ENCODE measurements at regions not wholly inside any gene's neighbourhood (a gene's known extent, or its start where the extent isn't known, plus 50 kb on each side); places are given as distances from the start of the nearest gene placed in this dataset.

GRCh38 chr3:182305881-182306665 lies 487.2 kb upstream of the ATP11B start:
- H3K4me3 Mint-ChIP-seq = no peak overlapping the region
- H3K27ac Mint-ChIP-seq = no peak overlapping the region
- peaks cover 5% of the 10 kb centered on the region for H3K27me3 Mint-ChIP-seq (ENCODE audit: low read depth)

GRCh38 chr3:182308328-182308727 lies 485.0 kb upstream of the ATP11B start:
- no peak overlapping the region for H3K27ac Mint-ChIP-seq

More at GRCh38 chr3:182305881-182306665, 487.2 kb upstream of the ATP11B start:
- Mint-ChIP-seq H3K4me1 (no peaks in the 10 kb centered on the region), H3K36me3 (ENCODE audit: low read depth) (no peaks in the 10 kb centered on the region), H3K9me3 (no peaks in the 10 kb centered on the region)
- no peak for TF ChIP-seq CTCF (IDR thresholded peaks at IDR 0.05; ENCODE audit: unreplicated experiment in 3 of 3)

GRCh38 chr3:182309120-182309519 lies 484.2 kb upstream of the ATP11B start:
- TF ChIP-seq CTCF (IDR thresholded peaks at IDR 0.05; ENCODE audit: unreplicated experiment in 3 of 3) = no peak
- H3K36me3 Mint-ChIP-seq (ENCODE audit: low read depth) = no peaks in the 10 kb centered on the region
- peaks cover 7% of the 10 kb centered on the region for H3K9me3 Mint-ChIP-seq
- no peaks in the 10 kb centered on the region for H3K4me1 Mint-ChIP-seq
- H3K27ac Mint-ChIP-seq = no peak overlapping the region
- no peak overlapping the region for H3K4me3 Mint-ChIP-seq
- no peaks in the 10 kb centered on the region for H3K27me3 Mint-ChIP-seq (ENCODE audit: low read depth)

More at GRCh38 chr3:182308328-182308727, 485.0 kb upstream of the ATP11B start:
- peaks cover 7% of the 10 kb centered on the region for H3K9me3 Mint-ChIP-seq
- no peaks in the 10 kb centered on the region for H3K4me1 Mint-ChIP-seq
- H3K4me3 Mint-ChIP-seq = no peak overlapping the region
- H3K36me3 Mint-ChIP-seq (ENCODE audit: low read depth) = no peaks in the 10 kb centered on the region
- H3K27me3 Mint-ChIP-seq (ENCODE audit: low read depth) = peaks cover 5% of the 10 kb centered on the region
- no peak for TF ChIP-seq CTCF (IDR thresholded peaks at IDR 0.05; ENCODE audit: unreplicated experiment in 3 of 3)

GRCh38 chr3:182315313-182315712 lies 478.0 kb upstream of the ATP11B start:
- H3K27me3 Mint-ChIP-seq (ENCODE audit: low read depth) = no peaks in the 10 kb centered on the region

GRCh38 chr3:182323126-182323700 lies 470.1 kb upstream of the ATP11B start:
- Mint-ChIP-seq H3K27ac (no peak overlapping the region), H3K9me3 (peaks cover 16% of the 10 kb centered on the region), H3K4me3 (no peak overlapping the region), H3K36me3 (ENCODE audit: low read depth) (peaks cover 12% of the 10 kb centered on the region), H3K4me1 (peaks cover 7% of the 10 kb centered on the region), H3K27me3 (ENCODE audit: low read depth) (no peaks in the 10 kb centered on the region)
- TF ChIP-seq CTCF (IDR thresholded peaks at IDR 0.05; ENCODE audit: unreplicated experiment in 3 of 3) = no peak

More at GRCh38 chr3:182315313-182315712, 478.0 kb upstream of the ATP11B start:
- no peak for TF ChIP-seq CTCF (IDR thresholded peaks at IDR 0.05; ENCODE audit: unreplicated experiment in 3 of 3)
- peaks cover 12% of the 10 kb centered on the region for H3K36me3 Mint-ChIP-seq (ENCODE audit: low read depth)
- peaks cover 34% of the 10 kb centered on the region for H3K9me3 Mint-ChIP-seq
- no peaks in the 10 kb centered on the region for H3K4me1 Mint-ChIP-seq
- no peak overlapping the region for H3K4me3 Mint-ChIP-seq
- no peak overlapping the region for H3K27ac Mint-ChIP-seq
